GM12878 (cell line): ENCODE measurements at regions not wholly inside any gene's neighbourhood (a gene's known extent, or its start where the extent isn't known, plus 50 kb on each side); places are given as distances from the start of the nearest gene placed in this dataset.
"Not testable (repeated sequence)": the region's sequence is repeated elsewhere in the genome, so short reads cannot be mapped to it uniquely, and the experiment has no call there.

Source experiments
- ATAC-seq: fragments of 200-7000 bp; cut with Tn5 transposase; 3 replicates; pipeline ENCODE4 v1.9.1; 2020; ENCODE audit warnings: mild to moderate bottlenecking, moderate library complexity
- BruUV-seq: library from RNA; stranded (reverse); fragments of 400-500 nt; replicated peaks from 2 replicates; lab custom pipeline; 2021; lab: Mats Ljungman, UMichigan
- CTCF ChIA-PET: fragments of 300-600 bp; sonication (Branson Sonifier 250); formaldehyde crosslinking; extraction: SDS; loops from one replicate; lab custom pipeline; 2021; ENCODE audit warnings: inconsistent platforms; lab: Yijun Ruan, JAX
- POLR2A ChIA-PET: fragments of 350-600 bp; formaldehyde crosslinking; extraction: SDS; loops from one replicate; lab custom pipeline; 2021; ENCODE audit warnings: inconsistent platforms; lab: Charles Lee
- RAD21 ChIA-PET: fragments of 300-600 bp; sonication (Branson Sonifier 250); formaldehyde crosslinking; loops from one replicate; lab custom pipeline; 2023; ENCODE audit warnings: antibody characterized with exemption; ENCODE audit not compliant: unreplicated experiment; lab: Charles Lee
- SMC1A ChIA-PET: fragments of 300-600 bp; sonication (Branson Sonifier 250); formaldehyde crosslinking; loops from one replicate; lab custom pipeline; 2023; ENCODE audit not compliant: unreplicated experiment, uncharacterized antibody; lab: Charles Lee
- DNase-seq: peaks from one replicate; pipeline ENCODE4 v3.0.0-alpha.2; 2011; ENCODE audit warnings: low read depth, low spot score
- FAIRE-seq: peaks from 3 replicates; lab custom pipeline; 2011; peaks lifted over from hg19 to GRCh38; lab: Jason Lieb, UNC
- H2AFZ ChIP-seq: 2 replicates; pipeline ENCODE4 v1.6.0; 2011; ENCODE audit warnings: low read depth, low read length, control low read depth; ENCODE audit not compliant: control insufficient read depth
- H3K27ac ChIP-seq: 2 replicates; pipeline ENCODE4 v1.5.1; 2011; ENCODE audit warnings: control low read depth; ENCODE audit not compliant: control insufficient read depth, insufficient read depth
- H3K27me3 ChIP-seq, 2 experiments: replicated peaks in 1 of 2; 2 replicates each; pipeline versions ENCODE4 v1.6.0 to v1.6.1; 2011; ENCODE audit warnings: low read length in 1 of 2; ENCODE audit not compliant: control insufficient read depth in 2 of 2, insufficient read depth in 2 of 2
- H3K36me3 ChIP-seq, 2 experiments: 2 replicates each; pipeline ENCODE4 v1.5.1; 2011; ENCODE audit warnings: low read length in 1 of 2; ENCODE audit not compliant: control insufficient read depth in 2 of 2, insufficient read depth in 2 of 2
- H3K4me1 ChIP-seq: 2 replicates; pipeline ENCODE4 v1.6.1; 2011; ENCODE audit warnings: mild to moderate bottlenecking, low read length, moderate library complexity, mixed read lengths; ENCODE audit not compliant: control insufficient read depth, insufficient read depth
- H3K4me2 ChIP-seq: 2 replicates; pipeline ENCODE4 v1.6.0; 2011; ENCODE audit warnings: control low read depth; ENCODE audit not compliant: control insufficient read depth, insufficient read depth
- H3K4me3 ChIP-seq: fragments of 200-600 bp; sonication (generic); 2 replicates; pipeline ENCODE4 v1.5.1; 2016
- H3K79me2 ChIP-seq: 2 replicates; pipeline ENCODE4 v1.6.0; 2011; ENCODE audit warnings: low read length; ENCODE audit not compliant: control insufficient read depth, insufficient read depth
- H3K9ac ChIP-seq: 2 replicates; pipeline ENCODE4 v1.8.0; 2011; ENCODE audit warnings: low read length, control low read depth, mixed read lengths; ENCODE audit not compliant: control insufficient read depth, insufficient read depth
- H3K9me3 ChIP-seq: replicated peaks from 3 replicates; pipeline ENCODE4 v1.5.1; 2011; ENCODE audit warnings: mild to moderate bottlenecking, low read length; ENCODE audit not compliant: control insufficient read depth, insufficient read depth
- H4K20me1 ChIP-seq: 2 replicates; pipeline ENCODE4 v1.6.0; 2011; ENCODE audit not compliant: control insufficient read depth, insufficient read depth
- ASH2L ChIP-seq: fragments of 300-600, 200-600 bp; sonication (generic); IDR thresholded peaks from 2 replicates; pipeline ENCODE4 v1.6.1; 2017; ENCODE audit warnings: low read depth, mild to moderate bottlenecking, borderline replicate concordance
- CHD2 ChIP-seq: IDR thresholded peaks from 2 replicates; pipeline ENCODE4 v1.6.1; 2011; ENCODE audit warnings: low read depth, low read length, improper control_type of control experiment, borderline replicate concordance
- FOXK2 ChIP-seq: fragments of 450-650 bp; IDR thresholded peaks from 2 replicates; pipeline ENCODE4 v1.6.1; 2017; ENCODE audit warnings: mild to moderate bottlenecking, moderate library complexity
- FOXM1 ChIP-seq: IDR thresholded peaks from 2 replicates; pipeline ENCODE4 v1.6.1; 2012; ENCODE audit warnings: low read depth, mild to moderate bottlenecking, inconsistent platforms, low read length, moderate library complexity
- POLR2AphosphoS5 ChIP-seq: IDR thresholded peaks from 2 replicates; pipeline ENCODE4 v1.6.1; 2011; ENCODE audit warnings: mild to moderate bottlenecking, low read length, inconsistent platforms
- TCF3 ChIP-seq: IDR thresholded peaks from 2 replicates; pipeline ENCODE4 v1.6.1; 2012; ENCODE audit warnings: low read depth, mild to moderate bottlenecking, low read length, borderline replicate concordance; ENCODE audit not compliant: insufficient read depth
- ZBED1 ChIP-seq: IDR thresholded peaks from 2 replicates; pipeline ENCODE4 v1.6.1; 2016; ENCODE audit warnings: borderline replicate concordance
- ZNF24 ChIP-seq: fragments of 450-650 bp; IDR thresholded peaks from 2 replicates; pipeline ENCODE4 v1.6.1; 2017; ENCODE audit warnings: antibody characterized with exemption, mild to moderate bottlenecking
- WGBS: methylation state at CpG from one replicate; pipeline ENCODE4 v1.1.6; 2016; ENCODE audit warnings: low lambda C conversion rate; ENCODE audit not compliant: insufficient replicate concordance, insufficient coverage; ENCODE audit errors: missing lambda C conversion rate; 5-methylcytosine and 5-hydroxymethylcytosine counted together
- in situ Hi-C: fragments of 300-500 bp; cut with MboI; formaldehyde crosslinking; loops from 9 replicates; pipeline ENCODE4 v1.14.3; 2018; ENCODE audit warnings: mixed read lengths
- intact Hi-C: fragments of 100-400 bp; cut with micrococcal nuclease; formaldehyde crosslinking; loops from one replicate; pipeline ENCODE4 v1.14.2; 2022; ENCODE audit not compliant: unreplicated experiment

DNA sequence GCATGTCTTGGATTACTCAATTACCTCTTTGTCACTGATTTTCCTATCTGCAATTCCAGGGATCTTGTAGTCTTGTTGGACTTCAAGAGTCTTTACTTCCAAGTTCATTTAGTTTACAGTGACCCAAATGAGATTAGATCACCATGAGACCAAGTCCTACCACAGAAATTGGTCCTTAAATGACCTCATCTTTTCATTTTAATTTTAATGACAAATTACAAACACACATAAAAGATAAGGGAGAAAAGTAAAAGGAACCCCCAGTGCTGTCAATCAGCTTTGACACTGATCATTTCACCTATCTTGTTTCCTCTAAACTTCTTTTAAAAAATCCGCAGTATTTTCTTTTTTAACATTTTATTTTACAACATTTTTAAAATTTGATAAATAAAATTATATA lies 54.9 kb upstream of the FYN start:
- TF ChIP-seq FOXK2 (no peak), FOXM1 (no peak), ZBED1 (no peak), ZNF24 (no peak), CHD2 (no peak), TCF3 (no peak), ASH2L (no peak), POLR2AphosphoS5 (no peak)
- intact Hi-C loops (no loop called here), in situ Hi-C loops (no loop called here)
- H3K4me3 ChIP-seq = no peak overlapping the region
- no peak overlapping the region for H3K4me2 ChIP-seq
- no peaks in the 10 kb centered on the region for H3K27me3 ChIP-seq
- ChIA-PET RAD21 (no interaction called here), POLR2A (interaction anchor here (0.7 kb wide), 1 partner anchor 30 kb away, joined by 3 read pairs; no protein-coding TSS in a partner anchor), CTCF (no interaction called here), SMC1A (interaction anchor here (0.6 to 1.0 kb wide), 2 partner anchors 16 to 70 kb away, joined by 3 read pairs; no protein-coding TSS in a partner anchor)
- H3K79me2 ChIP-seq = no peaks in the 10 kb centered on the region
- no peak overlapping the region for H3K27ac ChIP-seq
- H3K9me3 ChIP-seq = no peaks in the 10 kb centered on the region
- BruUV-seq = no TSS peak
- H4K20me1 ChIP-seq = no peaks in the 10 kb centered on the region
- H2AFZ ChIP-seq = no peak overlapping the region
- FAIRE-seq (no peak), DNase-seq (no peak), ATAC-seq (no peak)
- no peaks in the 10 kb centered on the region for H3K4me1 ChIP-seq
- WGBS = 86% methylated on average over 1 of the region's 1 CpG
- no peak overlapping the region for H3K9ac ChIP-seq
- H3K36me3 ChIP-seq = no peaks in the 10 kb centered on the region

DNA sequence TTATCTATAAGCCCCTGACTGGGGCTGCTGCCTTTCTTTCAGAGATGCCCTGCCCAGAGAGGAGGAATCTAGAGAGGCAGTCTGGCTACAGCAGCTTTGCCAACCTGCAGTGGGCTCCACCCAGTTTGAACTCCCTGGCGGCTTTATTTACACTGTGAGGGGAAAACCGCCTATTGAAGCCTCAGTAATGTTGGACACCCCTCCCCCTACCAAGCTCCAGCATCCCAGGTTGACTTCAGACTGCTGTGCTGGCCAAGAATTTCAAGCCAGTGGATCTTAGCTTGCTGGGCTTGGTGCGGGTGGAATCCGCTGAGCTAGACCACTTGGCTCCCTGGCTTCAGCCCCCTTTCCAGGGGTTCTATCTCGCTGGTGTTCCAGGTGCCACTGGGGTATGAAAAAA lies 61.4 kb upstream of the FYN start:
- ChIA-PET CTCF (interaction anchor here (1.5 kb wide), 1 partner anchor 9 kb away, joined by 3 read pairs; no protein-coding TSS in a partner anchor), SMC1A (interaction anchor here (0.9 kb wide), 1 partner anchor 11 kb away, joined by 3 read pairs; no protein-coding TSS in a partner anchor)
- H3K79me2 ChIP-seq, H3K4me1 ChIP-seq, BruUV-seq, H3K36me3 ChIP-seq, H4K20me1 ChIP-seq, RAD21 ChIA-PET, H3K9ac ChIP-seq, POLR2A ChIA-PET, H3K9me3 ChIP-seq, DNase-seq, in situ Hi-C loops, FAIRE-seq, H2AFZ ChIP-seq, intact Hi-C loops, ATAC-seq, H3K4me2 ChIP-seq, H3K4me3 ChIP-seq, H3K27ac ChIP-seq, H3K27me3 ChIP-seq: not testable (repeated sequence)
- 21% methylated on average over 5 of the region's 5 CpGs for WGBS
